Vagina (tissue), 2 donors: ENCODE measurements at regions not wholly inside any gene's neighbourhood (a gene's known extent, or its start where the extent isn't known, plus 50 kb on each side); places are given as distances from the start of the nearest gene placed in this dataset.
"Not testable (repeated sequence)": the region's sequence is repeated elsewhere in the genome, so short reads cannot be mapped to it uniquely, and the experiment has no call there.

Experiments used
- POLR2A ChIP-seq, 2 donors: fragments of 450-650 bp; IDR thresholded peaks; one replicate each; pipeline ENCODE4 v1.6.1; 2017; ENCODE audit warnings: antibody characterized with exemption in 2 of 2, mild to moderate bottlenecking in 2 of 2, moderate library complexity in 2 of 2
- POLR2AphosphoS5 ChIP-seq, 2 donors: sonication (generic); formaldehyde crosslinking; IDR thresholded peaks; one replicate each; pipeline ENCODE4 v1.9.0; 2017; ENCODE audit warnings: antibody characterized with exemption in 2 of 2, mild to moderate bottlenecking in 2 of 2, low read depth in 1 of 2; ENCODE audit not compliant: insufficient read depth in 1 of 2
- TF ChIP-seq, protein P1 (sequence below), 3 experiments: fragments of 450-650 bp in 2 of 3; fragments of 200-600 bp in 1 of 3; sonication (generic) in 1 of 3; IDR thresholded peaks; one replicate each; pipeline ENCODE4 v1.5.1; 2017 to 2019; ENCODE audit warnings: antibody characterized with exemption in 3 of 3, mild to moderate bottlenecking in 2 of 3, moderate library complexity in 2 of 3

DNA sequence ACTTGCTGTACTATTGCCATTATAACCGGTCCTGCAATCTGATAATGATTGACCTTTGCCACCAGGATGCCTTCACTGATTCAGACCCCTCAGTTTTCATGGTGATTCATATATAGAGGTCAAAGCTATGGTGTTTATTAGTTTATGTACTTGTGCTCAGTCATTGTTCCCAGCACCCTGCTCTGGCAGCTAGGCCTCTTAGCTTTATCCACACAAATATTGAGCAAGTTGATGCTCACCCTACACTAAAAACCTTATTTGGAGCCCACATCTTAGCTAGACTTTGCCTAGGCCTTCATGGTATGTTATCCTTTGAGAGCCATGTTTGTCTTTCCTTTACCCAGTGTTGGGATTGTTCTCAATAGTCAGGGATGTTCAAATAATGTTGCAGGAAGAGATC, 679.0 kb downstream of the SPATA31A6 start:
- TF ChIP-seq, protein P1, sequence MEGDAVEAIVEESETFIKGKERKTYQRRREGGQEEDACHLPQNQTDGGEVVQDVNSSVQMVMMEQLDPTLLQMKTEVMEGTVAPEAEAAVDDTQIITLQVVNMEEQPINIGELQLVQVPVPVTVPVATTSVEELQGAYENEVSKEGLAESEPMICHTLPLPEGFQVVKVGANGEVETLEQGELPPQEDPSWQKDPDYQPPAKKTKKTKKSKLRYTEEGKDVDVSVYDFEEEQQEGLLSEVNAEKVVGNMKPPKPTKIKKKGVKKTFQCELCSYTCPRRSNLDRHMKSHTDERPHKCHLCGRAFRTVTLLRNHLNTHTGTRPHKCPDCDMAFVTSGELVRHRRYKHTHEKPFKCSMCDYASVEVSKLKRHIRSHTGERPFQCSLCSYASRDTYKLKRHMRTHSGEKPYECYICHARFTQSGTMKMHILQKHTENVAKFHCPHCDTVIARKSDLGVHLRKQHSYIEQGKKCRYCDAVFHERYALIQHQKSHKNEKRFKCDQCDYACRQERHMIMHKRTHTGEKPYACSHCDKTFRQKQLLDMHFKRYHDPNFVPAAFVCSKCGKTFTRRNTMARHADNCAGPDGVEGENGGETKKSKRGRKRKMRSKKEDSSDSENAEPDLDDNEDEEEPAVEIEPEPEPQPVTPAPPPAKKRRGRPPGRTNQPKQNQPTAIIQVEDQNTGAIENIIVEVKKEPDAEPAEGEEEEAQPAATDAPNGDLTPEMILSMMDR (IDR thresholded peaks at IDR 0.05), result not testable (repeated sequence)
- not testable (repeated sequence) for TF ChIP-seq POLR2A (IDR thresholded peaks at IDR 0.05); POLR2AphosphoS5 (IDR thresholded peaks at IDR 0.05; ENCODE audit: insufficient read depth in 1 of 2, low read depth in 1 of 2)
